WI38 (cell line): ENCODE measurements at regions not wholly inside any gene's neighbourhood (a gene's known extent, or its start where the extent isn't known, plus 50 kb on each side); places are given as distances from the start of the nearest gene placed in this dataset.

ENCODE experiments used
- H3K4me3 ChIP-seq: 2 replicates; pipeline ENCODE4 v1.5.1; 2011; ENCODE audit warnings: low read depth, mild to moderate bottlenecking, control low read depth, low read length
- TF ChIP-seq, protein P1 (sequence below): IDR thresholded peaks from 2 replicates; pipeline ENCODE4 v1.5.1; 2012; ENCODE audit warnings: low read depth, mild to moderate bottlenecking, control low read depth, low read length

DNA sequence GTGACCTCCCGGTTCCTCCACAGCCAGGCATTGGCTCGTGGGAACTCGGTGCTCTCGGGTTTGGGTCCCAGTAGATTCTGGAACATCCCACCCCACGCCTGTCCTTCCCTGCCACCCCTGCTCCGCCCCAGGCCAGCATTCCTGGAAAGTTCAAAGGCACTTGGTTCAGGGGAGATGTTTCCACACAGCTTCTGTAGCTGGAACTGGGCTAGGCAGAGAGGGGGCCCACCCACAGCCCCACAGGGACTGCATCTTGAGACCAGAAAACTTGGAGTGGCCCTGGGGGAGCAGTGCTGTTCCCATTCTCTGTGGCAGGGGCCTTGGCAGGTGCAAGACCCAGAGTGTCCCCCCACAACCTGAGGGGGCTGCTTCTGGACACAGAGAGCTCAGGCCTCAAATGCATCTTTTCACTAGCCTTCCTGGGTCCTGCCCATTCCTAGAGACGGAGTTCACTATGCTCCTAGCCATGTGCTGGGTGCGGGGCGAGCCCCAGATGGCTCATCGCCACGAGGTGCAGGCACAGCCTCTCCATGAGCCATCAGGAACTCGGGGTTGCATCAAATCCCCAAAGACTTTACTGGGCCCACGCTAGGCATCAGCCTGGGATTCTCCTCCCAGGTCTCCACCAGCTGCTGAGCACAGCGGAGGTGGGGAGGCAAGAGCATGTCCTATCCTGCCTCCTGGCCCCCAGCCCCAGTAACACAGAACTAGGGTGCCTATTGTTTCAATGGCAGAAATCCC is 68.7 kb downstream of the ZFP36L2 start:
- TF ChIP-seq, protein P1, sequence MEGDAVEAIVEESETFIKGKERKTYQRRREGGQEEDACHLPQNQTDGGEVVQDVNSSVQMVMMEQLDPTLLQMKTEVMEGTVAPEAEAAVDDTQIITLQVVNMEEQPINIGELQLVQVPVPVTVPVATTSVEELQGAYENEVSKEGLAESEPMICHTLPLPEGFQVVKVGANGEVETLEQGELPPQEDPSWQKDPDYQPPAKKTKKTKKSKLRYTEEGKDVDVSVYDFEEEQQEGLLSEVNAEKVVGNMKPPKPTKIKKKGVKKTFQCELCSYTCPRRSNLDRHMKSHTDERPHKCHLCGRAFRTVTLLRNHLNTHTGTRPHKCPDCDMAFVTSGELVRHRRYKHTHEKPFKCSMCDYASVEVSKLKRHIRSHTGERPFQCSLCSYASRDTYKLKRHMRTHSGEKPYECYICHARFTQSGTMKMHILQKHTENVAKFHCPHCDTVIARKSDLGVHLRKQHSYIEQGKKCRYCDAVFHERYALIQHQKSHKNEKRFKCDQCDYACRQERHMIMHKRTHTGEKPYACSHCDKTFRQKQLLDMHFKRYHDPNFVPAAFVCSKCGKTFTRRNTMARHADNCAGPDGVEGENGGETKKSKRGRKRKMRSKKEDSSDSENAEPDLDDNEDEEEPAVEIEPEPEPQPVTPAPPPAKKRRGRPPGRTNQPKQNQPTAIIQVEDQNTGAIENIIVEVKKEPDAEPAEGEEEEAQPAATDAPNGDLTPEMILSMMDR = no peak
- H3K4me3 ChIP-seq = no peak overlapping the region

DNA sequence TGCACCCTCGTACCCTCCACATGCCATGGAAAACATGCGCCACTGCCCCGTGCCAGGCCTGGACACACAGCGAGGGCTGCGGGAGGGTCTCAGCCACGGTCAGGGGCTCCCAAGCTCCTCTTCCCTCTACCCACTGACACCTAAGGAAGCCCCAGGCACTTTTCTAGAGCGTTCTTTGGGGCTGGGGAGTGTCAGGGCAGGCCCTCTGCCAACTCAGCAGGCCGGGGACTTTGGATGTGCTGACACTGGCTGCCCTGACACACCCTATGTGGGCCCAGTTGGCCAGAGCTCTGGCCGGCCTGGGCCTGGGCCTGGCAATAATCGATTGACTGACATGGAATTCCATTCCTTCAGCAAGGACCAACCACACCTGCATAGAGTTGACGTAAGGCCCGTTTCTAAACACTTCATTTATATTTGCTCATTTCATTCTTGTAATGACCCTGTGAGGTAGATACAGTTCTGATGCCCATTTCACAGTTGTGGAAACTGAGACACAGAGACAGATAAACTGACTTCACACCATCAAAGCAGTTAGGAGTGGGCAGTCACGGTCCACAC is 70.5 kb downstream of the ZFP36L2 start:
- no peak overlapping the region for H3K4me3 ChIP-seq
- TF ChIP-seq, protein P1 = no peak

DNA sequence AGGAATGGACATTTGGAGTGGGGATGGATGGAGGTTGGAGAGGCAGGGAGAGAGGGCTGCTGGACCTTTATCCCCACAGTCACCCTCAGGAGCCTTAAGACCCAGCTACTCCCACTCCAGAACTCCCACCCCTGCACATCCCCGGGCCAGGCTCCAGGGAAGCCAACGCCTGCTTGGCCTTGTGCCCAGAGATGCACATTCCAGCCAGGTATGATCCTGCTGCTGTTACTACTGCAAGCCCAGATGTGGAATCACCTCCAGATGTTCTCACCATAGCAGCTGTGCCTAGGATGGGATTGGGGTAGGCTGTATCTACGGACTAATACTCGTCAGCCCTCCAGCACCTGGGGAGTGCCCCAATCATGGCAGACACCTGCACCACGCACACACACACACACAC is 71.7 kb downstream of the ZFP36L2 start:
- TF ChIP-seq, protein P1 = no peak
- no peak overlapping the region for H3K4me3 ChIP-seq

DNA sequence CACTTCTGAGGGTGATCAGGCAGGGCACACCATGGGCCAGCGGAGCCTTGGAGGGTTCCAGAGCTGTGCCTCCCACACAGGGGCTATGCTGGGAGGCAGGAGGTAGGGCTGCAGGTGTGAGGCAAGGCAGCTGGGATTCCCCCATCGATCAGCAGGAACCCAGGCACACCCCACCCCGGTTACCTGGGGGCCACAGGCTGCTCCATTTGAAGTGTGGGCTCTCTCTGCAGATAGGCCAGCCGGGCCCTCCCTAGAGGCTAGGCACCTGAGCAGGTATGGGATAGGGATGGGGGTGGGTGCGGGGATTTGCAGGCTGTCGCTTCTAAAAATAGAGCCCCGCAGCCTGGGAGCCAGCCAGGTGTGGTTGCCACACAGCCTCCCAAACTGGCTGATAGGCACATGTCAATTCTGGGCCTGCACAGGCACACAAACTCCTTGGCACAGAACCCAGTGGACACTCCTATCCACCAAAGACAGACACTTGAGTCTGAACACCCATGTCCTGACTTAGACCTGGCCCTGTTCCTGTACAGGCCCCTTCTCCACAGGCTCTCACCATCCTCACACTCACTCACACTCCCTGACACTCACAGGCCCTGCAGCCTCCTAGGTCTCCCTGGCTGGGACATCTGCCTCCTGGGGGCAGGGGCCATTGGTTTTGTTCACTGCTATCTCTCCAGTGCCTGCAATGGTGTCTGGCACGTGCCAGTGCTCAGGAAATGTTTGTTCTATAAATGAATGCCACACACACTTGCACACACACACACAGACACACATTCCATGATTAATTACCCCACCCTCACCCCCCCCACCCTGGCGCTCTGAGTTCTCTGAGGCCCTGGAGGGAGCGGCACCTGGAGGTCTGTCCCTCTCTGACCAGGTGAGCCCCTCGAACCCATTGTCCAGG is 73.4 kb downstream of the ZFP36L2 start:
- no peak overlapping the region for H3K4me3 ChIP-seq
- TF ChIP-seq, protein P1 = no peak

DNA sequence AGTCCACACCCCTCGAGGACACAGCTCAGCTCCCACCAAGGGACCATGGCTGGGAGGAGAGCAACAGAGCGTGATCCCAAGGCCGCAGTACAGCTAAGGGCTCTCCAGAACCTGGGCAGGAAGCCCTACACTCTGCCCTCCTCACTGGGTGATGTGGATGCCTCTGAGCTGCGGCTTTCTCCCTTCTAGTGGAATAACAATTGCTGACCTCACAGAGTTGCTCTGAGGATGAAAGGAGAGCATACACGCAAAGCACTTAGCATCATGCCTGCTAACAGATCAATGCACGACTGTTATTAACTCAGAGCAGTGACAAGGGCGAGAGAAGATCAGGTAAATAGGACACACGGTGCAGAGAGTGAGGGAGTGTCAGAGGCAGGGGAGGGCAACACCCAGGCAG is 74.2 kb downstream of the ZFP36L2 start:
- TF ChIP-seq, protein P1 = no peak
- H3K4me3 ChIP-seq = no peak overlapping the region

DNA sequence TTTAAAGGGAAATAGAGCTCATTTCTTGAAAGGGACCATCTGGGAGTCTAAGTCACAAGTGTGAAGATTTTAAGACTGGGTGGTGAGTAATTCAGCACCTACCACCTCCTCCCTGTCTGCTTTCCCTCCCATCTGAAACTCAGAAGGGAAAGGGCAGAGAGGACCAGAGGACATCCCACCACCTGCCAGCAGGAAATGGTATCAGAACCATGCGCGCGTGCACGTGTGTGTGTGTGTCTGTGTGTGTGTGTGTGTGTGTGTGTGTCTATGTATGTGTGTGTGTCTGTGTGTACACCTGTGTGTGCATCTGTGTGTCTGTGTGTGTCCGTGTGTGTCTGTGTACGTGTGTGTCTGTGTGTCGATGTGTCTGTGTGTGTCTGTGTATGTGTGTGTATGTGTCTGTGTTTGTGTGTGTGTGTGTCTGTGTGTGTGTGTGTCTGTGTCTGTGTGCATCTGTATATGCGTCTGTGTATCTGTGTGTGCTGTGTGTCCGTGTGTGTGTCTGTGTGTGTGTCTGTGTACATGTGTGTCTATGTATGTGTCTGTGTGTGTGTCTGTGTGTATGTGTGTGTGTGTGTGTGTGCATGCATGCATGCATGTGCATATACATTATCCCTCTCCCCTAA is 76.8 kb downstream of the ZFP36L2 start:
- TF ChIP-seq, protein P1 = no peak
- no peak overlapping the region for H3K4me3 ChIP-seq
